Left ventricle myocardium superior (tissue), 1 donor: ENCODE measurements at regions not wholly inside any gene's neighbourhood (a gene's known extent, or its start where the extent isn't known, plus 50 kb on each side); places are given as distances from the start of the nearest gene placed in this dataset.
"Not testable (repeated sequence)": the region's sequence is repeated elsewhere in the genome, so short reads cannot be mapped to it uniquely, and the experiment has no call there.

ENCODE experiments used
- ATAC-seq: fragments of 200-7000 bp; cut with Tn5 transposase; one replicate; pipeline ENCODE4 v1.9.1; 2020; ENCODE audit warnings: mild to moderate bottlenecking, moderate library complexity
- DNase-seq: peaks from one replicate; pipeline ENCODE4 v3.0.0-alpha.2; 2020
- intact Hi-C: fragments of 100-400 bp; cut with micrococcal nuclease; formaldehyde crosslinking; loops from one replicate; pipeline ENCODE4 v1.11.0; 2022
- donor health status: DM: no; HTN: yes; CAD: no; lungs with severe emphysema.

DNA sequence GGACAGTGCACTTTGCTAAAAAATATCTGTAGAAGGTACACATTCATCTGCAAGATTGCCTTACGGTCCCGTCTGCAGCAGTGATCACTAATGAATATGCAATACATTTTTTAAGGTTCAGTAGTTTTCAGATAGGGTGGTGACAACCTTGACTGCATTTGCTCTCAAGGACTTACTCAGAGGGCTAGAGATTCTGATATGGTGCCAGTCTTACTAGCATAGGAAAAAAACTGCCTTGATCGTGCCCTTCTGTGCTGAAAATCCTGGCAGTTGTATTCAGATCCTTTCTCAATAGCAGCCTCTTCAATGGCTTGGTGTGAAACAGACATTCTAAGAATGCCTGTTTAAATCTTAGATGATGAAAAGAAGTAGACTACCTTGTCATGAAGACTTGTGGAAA, 411.9 kb upstream of the CCDC54 start:
- intact Hi-C loops: no loop called here
- ATAC-seq (peak; percentile 32), DNase-seq (no peak)

DNA sequence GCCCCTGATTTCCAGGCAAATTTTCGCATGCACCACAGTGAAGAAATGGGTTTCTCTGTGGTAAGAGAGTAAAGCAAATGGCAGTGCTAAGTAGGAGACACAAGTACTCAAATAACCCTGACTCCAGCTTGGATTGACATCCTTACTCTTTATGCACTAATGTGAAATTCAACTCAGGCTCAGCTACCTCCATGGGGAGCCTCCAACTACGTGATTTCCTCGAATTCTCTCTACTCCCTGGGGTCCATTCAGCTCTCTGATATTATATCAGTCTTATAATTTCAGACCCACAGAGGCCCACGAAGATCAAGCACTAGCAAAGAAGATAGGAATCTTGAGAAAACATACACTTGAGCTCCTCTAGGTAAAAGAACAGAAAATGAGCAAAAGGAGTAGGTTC, 407.6 kb upstream of the CCDC54 start:
- intact Hi-C loops: no loop called here
- DNase-seq: no peak
- ATAC-seq: no peak

DNA sequence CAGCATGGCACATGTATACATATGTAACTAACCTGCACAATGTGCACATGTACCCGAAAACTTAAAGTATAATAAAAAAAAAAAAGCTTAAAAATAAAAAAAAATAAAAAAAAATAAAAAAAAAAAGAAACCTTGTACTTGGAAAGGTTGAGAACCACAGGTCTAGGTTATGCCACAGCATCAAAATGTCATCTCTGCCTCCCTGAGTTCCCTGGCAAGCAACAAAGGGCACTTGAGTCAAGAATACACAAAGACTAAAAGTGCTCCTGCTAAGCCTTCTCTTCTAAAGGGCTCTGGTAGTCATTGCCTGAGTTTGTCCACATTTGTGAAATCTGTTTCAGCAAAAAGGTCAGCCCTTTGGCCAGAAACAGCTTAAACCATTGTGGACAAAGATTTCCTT, 395.8 kb upstream of the CCDC54 start:
- intact Hi-C loops: no loop called here
- DNase-seq (no peak), ATAC-seq (no peak)

DNA sequence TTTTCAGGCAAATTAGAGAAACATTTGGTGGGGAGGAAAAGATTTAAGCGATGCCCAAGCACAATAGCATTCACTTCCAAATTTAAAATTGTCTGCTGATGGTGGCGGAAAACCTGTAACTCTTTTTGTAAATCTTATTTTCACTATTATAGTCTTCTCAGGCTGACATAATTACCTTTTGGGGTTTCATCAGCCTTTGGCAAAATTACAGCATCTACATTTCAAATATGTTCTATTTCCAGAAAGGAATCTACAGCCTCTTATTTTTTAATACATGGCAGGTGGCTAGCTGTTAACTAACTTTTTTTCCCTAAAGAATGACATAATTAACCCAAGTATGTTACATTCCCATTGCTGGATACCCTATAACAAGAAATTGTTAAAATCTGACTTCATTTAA, 391.5 kb upstream of the CCDC54 start:
- ATAC-seq (no peak), DNase-seq (no peak)
- intact Hi-C loops: no loop called here

DNA sequence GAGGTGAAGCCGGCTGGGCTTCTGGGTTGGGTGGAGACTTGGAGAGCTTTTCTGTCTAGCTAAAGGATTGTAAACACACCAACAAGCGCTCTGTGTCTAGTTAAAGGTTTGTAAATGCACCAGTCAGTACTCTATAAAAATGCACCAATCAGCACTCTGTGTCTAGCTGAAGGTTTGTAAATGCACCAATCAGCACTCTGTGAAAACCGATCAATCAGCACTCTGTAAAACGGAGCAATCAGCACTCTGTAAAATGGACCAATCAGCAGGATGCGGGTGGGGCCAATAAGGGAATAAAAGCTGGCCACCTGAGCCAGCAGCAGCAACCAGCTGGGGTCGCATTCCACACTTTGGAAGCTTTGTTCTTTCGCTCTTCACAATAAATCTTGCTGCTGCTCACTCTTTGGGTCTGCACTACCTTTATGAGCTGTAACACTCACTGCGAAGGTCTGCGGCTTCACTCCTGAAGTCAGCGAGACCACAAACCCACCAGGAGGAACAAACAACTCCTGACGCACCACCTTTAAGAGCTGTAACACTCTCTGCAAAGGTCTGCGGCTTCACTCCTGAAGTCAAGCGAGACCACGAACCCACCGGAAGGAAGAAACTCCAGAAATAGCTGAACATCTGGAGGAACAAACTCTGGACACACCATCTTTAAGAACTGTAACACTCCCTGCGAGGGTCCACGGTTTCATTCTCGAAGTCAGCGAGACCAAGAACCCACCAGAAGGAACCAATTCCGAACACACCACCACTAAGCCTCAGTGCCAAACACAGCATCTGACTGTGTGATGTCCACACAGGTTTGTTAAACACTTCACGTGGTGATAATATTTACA, 378.2 kb upstream of the CCDC54 start:
- intact Hi-C loops, DNase-seq, ATAC-seq: not testable (repeated sequence)

DNA sequence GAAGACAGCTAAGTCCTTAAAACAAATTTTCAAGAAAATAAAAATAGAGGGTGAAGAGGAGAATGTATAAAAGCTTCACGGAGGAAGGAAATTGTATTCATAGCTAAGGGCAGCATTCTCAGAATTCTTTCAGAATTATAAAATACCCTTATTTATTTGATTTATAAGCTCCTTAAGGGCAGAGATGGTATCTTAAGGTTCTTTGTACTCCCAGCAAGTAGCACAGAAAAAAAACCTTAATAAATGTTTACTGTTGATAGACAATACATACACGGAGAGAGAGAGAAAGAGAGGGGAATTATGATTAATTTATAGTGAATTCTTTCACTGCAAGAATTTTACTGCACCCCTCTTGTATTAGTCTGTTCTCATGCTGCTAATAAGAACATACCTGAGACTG, 375.6 kb upstream of the CCDC54 start:
- intact Hi-C loops: no loop called here
- ATAC-seq: no peak

DNA sequence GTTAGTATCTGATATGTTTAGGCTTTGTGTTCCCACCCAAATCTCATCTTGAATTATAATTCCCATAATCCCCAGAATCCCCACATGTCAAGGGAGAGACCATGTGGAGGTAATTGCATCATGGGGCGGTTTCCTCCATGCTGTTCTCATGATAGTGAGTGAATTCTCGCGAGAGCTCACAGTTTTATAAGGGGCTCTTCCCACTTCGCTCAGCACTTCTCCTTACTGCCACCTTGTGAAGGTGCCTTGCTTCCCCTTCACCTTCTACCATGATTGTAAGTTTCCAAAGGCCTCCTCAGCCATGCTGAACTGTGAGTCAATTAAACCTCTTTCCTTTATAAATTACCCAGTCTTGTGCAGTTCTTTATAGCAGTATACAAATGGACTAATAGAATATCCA, 371.9 kb upstream of the CCDC54 start:
- ATAC-seq, intact Hi-C loops, DNase-seq: not testable (repeated sequence)

More for the DNA sequence above, 375.6 kb upstream of the CCDC54 start:
- DNase-seq: no peak

DNA sequence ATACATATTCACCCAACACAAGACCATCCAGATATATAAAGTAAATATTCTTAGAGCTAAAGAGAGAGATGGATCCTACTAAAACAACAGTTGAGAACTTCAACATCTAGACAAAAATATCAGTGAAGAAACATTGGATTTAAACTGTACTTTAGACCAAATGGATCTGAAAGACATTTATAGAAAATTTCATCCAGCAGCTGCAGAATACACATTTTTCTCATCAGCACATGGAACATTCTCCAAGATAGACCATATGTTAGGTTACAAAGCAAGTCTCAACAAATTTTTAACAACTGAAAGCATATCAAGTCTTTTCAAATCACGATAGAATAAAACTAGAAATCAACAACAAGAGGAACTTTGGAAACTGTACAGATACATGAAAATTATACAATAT, 369.0 kb upstream of the CCDC54 start:
- intact Hi-C loops: no loop called here
- DNase-seq: no peak
- ATAC-seq: no peak

DNA sequence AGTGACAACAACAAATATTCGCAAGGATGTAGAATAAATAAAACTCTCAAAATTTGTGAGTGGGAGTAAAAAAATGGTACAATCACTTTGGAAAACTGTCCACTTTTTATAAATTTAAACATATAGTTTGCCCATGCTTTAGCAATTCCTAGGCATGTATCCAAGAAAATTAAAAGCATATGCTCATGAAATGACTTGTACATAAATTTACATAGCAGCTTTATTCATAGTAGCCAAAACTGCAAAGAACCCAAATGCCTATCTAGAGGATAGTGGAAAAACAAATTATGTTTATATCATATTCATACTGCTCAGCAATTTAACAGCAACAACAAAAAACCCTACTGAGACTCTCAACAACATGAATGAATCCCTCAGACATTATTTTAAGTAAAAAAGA, 363.6 kb upstream of the CCDC54 start:
- no peak for DNase-seq
- ATAC-seq: no peak
- intact Hi-C loops: no loop called here

DNA sequence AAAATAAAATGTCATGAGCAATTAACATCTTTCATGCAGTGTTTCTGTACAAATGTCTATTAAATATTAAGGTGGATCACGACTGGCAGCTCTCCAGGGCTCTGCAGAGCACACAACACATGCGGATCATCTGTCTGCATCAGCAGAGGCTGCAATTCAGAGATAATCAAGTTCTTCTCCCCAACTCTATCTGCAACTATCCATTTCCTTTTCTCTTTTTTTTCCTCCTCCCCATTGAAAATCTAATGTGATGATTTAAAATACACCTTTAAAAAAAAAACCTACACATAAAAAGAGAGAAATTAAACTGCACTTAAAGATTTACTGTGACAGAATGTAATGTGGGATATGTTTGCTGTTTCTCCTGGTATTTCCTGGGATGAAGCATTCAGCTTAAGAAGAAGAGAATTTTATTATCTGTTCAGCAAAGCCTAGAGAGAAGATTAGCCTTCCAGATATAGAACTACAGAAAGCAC, 352.6 kb upstream of the CCDC54 start:
- peak; percentile 30 for DNase-seq
- ATAC-seq: no peak
- intact Hi-C loops: no loop called here

DNA sequence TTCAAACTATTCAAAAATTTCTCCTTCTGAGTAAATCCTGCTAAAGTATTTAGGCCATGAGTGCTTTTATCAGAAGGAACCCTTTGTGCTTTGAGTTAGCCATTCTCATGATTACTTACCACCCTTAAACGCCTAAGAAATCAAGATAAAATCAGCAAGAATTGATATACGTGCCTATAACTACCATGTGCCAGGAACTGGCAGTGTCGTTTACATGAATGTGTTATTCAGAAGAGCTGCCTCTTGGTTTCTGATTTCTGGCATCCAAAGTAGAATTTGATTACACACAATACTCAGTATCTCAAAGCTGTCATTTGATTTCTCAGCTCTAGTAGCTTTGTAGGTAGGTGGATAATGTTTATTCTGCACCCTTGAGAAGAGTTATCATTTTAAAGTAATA, 351.3 kb upstream of the CCDC54 start:
- no peak for DNase-seq
- intact Hi-C loops: no loop called here
- no peak for ATAC-seq

DNA sequence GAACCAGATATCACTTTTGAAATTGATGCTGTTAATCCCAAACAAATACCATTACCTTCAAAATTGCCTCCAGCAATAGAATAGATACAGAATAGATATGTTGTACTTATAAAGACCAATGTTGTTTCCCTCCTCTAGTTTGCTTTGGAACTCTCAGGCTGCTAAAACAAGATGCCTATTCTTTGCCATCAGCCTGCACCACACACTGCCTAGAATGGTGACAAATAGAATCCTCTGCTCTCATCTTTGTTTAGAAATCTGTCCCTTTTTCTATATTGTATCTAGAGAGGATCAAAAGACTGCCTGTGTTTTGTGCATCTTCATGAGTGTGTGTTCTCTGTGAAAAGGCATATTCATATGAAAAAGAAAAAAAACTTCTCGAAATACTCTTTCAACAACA, 349.2 kb upstream of the CCDC54 start:
- ATAC-seq (no peak), DNase-seq (no peak)
- intact Hi-C loops: no loop called here

DNA sequence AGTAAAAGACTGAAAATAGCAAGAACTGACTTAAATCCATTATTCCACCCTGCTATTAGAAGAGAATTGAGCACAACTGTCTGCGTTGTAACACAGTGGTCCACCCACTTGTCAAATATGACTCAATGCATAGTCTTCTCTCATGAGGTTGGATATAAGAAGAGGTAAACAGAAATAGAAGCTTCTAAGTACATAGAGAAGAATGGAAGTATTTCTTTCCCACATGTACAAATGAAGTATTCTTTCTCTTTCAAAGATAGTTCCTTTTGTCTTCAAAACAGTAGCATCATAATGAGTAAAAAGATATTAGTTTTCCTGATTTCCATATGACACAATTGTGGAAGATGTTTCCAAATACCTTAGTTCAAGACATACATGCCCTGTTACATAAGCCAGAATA, 348.6 kb upstream of the CCDC54 start:
- DNase-seq: no peak
- ATAC-seq: no peak
- intact Hi-C loops: no loop called here

DNA sequence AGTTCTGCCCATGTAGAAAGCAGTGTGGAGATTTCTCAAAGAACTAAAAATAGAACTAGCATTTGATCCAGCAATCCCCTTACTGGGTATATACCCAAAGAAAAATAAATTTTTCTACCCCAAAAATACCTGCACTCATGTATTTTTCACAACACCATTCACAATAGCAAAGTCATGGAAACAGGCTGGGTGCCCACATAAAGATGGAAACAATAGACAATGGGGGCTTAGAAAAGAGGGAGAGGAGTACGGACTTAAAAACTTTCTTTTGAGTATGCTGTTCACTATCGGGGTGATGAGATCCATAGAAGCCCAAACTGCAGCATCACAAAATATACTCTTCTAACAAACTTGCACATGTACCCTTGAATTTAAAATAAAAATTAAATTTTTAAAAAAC, 345.1 kb upstream of the CCDC54 start:
- ATAC-seq: no peak
- no peak for DNase-seq
- intact Hi-C loops: no loop called here

DNA sequence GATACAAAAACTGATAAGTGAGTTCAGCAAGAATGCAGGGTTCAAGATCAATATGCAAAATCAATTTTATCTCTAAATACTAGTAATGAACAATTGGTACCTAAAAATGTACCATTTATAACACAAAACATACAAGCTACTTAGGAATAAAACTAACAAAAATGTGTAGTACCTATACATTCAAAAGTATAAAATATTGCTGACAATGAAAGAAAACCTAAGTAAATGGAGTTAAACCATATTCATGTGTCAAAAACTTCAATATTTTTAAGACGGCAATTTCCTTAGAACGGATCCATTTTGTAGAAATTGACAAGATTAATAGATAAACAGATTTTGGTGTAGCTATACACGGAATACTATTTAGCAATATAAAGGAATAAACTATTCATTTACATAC, 343.1 kb upstream of the CCDC54 start:
- DNase-seq: no peak
- ATAC-seq: no peak
- intact Hi-C loops: no loop called here

DNA sequence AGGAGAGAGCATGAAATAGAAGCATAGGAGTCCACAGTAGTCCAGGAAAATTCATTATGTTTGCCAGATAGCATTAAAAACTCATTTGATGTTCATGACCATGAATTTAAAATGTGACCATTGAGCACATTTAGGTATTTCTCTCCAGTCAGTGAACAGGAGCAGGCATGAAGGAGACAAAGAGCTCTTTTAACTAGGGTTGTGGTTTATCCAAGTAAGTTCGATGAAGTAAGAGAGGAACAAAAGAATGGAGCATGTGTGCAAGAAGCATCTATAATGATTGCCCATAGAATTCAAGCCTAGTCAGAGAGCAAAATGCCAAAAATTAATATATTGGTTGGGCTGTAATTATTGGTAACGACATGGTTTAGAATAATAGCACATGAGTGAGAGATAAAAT, 342.1 kb upstream of the CCDC54 start:
- intact Hi-C loops: no loop called here
- ATAC-seq: no peak
- DNase-seq: no peak

DNA sequence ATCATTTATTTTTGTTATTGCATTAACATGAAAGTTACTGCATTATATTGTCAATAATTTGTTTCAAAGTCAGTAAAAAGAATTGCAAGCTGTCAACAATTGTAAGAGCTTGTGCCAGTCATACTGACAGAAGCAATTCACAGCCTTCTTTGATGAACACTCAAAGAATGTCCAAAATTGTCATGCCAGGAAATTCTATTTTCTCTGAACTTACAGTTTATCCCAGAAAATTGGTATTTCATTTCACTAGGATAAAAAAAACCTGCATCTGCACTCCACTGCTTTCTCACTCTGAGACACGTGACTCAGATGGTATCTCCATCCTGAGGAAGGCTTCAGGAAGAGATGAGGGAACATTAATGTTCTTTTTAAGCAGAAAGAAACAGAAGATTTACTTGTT, 332.6 kb upstream of the CCDC54 start:
- DNase-seq: no peak
- ATAC-seq: no peak
- intact Hi-C loops: no loop called here

DNA sequence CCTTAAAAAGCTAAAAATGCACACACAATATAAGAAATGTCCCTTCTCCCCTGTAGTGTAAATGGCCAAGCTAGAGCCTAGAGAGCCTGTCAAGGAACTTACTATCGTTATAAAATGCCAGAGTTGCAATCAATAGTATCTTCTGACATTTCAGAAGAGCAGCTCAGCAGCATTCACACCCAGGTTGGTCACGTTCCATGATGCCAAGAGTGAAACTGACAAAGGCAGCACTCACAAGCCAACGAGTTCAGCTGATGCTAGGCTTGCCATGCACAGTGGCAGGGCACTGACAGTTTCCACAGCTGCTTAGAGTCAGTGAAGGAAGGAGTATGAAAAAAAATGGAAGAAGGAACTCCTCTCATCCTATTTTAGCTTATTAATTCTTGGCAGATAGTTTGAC, 331.4 kb upstream of the CCDC54 start:
- ATAC-seq: peak; percentile 60
- DNase-seq: no peak
- intact Hi-C loops: no loop called here

DNA sequence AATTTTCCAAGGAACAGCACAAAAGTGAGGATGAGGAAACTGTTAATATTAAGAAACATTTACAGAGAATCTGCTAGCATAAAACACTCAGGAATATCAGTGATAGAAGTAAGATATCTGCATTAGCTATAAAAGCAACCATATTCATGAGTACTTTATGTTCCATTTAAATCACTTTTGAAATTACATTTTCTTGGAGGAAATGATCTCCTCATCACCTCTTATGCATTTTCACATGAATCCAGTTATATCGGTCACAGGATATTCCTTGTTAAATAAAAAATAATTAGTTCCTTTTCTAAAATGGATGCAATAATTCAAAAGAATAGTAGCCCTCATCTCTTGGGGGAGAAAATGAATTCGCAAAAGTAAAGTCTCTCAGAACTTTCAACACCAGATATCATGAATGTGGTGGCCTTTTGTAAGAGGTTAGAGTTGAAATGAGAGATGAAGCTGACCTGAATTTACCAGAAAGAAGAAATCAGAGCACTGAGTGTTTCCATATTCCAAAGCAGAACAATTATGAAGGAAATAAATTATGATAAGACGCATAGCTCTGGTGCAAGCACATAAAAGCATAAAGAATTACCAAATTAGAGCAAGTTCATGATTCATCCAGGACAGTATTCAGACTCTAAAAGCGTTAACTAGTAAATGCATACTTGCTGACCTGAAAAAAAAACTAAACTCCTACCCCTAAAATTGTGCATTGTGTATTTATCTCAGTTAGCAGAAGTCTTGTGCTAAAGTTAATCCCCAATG, 321.9 kb upstream of the CCDC54 start:
- ATAC-seq (no peak), DNase-seq (no peak)
- intact Hi-C loops: no loop called here

DNA sequence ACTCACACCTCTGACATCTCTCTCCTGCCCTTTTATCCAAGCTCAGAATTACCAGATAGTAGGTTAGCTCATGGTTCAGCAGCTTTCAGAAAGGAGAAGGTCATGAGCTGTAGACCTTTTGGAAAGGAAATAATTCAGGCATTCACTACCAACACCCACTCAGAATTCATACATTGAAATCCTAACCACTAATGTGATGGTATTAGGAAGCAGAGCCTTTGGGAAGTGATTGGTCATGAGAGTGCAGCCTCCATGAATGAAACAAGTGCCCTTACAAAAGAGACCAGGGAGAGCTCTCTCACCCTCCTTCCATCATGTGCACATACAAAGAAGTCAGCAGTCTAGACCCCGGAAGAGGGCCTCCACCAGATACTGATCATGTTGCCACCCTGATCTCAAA, 315.8 kb upstream of the CCDC54 start:
- intact Hi-C loops: loop anchor here (10.0 kb wide), 1 partner anchor 237 kb away; no protein-coding TSS in a partner anchor
- no peak for DNase-seq
- no peak for ATAC-seq

DNA sequence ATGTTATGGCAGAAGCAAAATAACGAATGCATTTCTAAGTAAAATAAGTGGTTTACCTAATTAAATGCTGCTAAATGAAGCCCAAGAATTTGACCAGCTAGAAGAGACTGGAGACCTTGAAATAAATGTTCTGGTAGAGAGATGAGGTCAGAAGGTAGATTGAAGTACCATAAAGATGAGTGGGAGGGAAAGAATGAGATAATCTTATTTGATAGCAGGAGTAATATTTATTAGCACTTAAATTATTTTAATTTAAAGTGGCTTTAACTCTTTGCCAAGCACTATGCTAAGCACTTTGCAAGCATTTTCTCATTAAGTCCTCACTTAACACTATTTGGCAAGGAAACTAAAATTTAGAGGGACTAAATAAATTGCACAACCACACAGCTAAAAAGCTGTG, 314.9 kb upstream of the CCDC54 start:
- intact Hi-C loops: loop anchor here (10.0 kb wide), 1 partner anchor 238 kb away; no protein-coding TSS in a partner anchor
- no peak for DNase-seq
- ATAC-seq: no peak
